HCT116 (cell line): ENCODE measurements at regions not wholly inside any gene's neighbourhood (a gene's known extent, or its start where the extent isn't known, plus 50 kb on each side); places are given as distances from the start of the nearest gene placed in this dataset.

Experiments
- ATAC-seq: fragments of 200-7000 bp; cut with Tn5 transposase; 2 replicates; pipeline ENCODE4 v1.9.1; 2020; ENCODE audit warnings: mild to moderate bottlenecking, moderate library complexity
- BruUV-seq: library from RNA; stranded (reverse); fragments of 400-500 nt; replicated peaks from 2 replicates; lab custom pipeline; 2021; lab: Mats Ljungman, UMichigan
- CTCF ChIA-PET: fragments of 300-600 bp; sonication (Branson Sonifier 250); formaldehyde crosslinking; loops from one replicate; lab custom pipeline; 2021; ENCODE audit warnings: antibody characterized with exemption; lab: Charles Lee
- POLR2A ChIA-PET: fragments of 300-600, 350-600 bp; sonication (Branson Sonifier 250); formaldehyde crosslinking; loops from one replicate; lab custom pipeline; 2021; ENCODE audit warnings: antibody characterized with exemption; lab: Charles Lee
- RAD21 ChIA-PET, 2 experiments: fragments of 300-600 bp; sonication (Branson Sonifier 250); formaldehyde crosslinking; loops; one replicate each; lab custom pipeline; 2023; ENCODE audit warnings: low total read pairs in 2 of 2; ENCODE audit not compliant: uncharacterized antibody in 2 of 2, unreplicated experiment in 2 of 2, low non-redundant PET in 1 of 2; lab: Charles Lee
- DNase-seq: peaks from one replicate; pipeline ENCODE4 v3.0.0-alpha.2; 2010; ENCODE audit warnings: low read depth, low spot score
- H2AFZ ChIP-seq: fragments of 200-600 bp; shearing (Covaris generic), sonication (generic); 2 replicates; pipeline ENCODE4 v1.6.1; 2017; ENCODE audit warnings: low read depth, mixed run types, mixed read lengths, antibody characterized with exemption, low read length; ENCODE audit not compliant: poor library complexity, severe bottlenecking
- H3K27ac ChIP-seq: 2 replicates; pipeline ENCODE4 v1.5.1; 2012; ENCODE audit warnings: low read depth, low read length
- H3K27me3 ChIP-seq: fragments of 200-600 bp; sonication (generic); 2 replicates; pipeline ENCODE4 v1.6.1; 2016; ENCODE audit warnings: mixed run types, low read length, mixed read lengths; ENCODE audit not compliant: insufficient read depth
- H3K36me3 ChIP-seq, 2 experiments: fragments of 200-500 bp in 1 of 2; fragments of 200-600 bp in 1 of 2; sonication (Bioruptor generic) in 1 of 2; sonication (generic) in 1 of 2; 2 replicates each; pipeline versions ENCODE4 v1.5.1 to v1.6.1; 2014 to 2016; ENCODE audit warnings: low read length in 2 of 2, inconsistent platforms in 1 of 2, mixed read lengths in 1 of 2, mixed run types in 1 of 2; ENCODE audit not compliant: insufficient read depth in 2 of 2, control insufficient read depth in 1 of 2
- H3K4me1 ChIP-seq, 2 experiments: fragments of 200-600 bp in 1 of 2; sonication (generic) in 1 of 2; 2 replicates each; pipeline versions ENCODE4 v1.5.1 to v1.6.1; 2012 to 2017; ENCODE audit warnings: low read length in 2 of 2, inconsistent platforms in 1 of 2, mild to moderate bottlenecking in 1 of 2, mixed read lengths in 1 of 2, mixed run types in 1 of 2, moderate library complexity in 1 of 2; ENCODE audit not compliant: insufficient read depth in 2 of 2, control insufficient read depth in 1 of 2
- H3K4me2 ChIP-seq: fragments of 200-600 bp; sonication (generic); 2 replicates; pipeline ENCODE4 v1.6.1; 2017; ENCODE audit warnings: mixed run types, low read length, mixed read lengths
- H3K4me3 ChIP-seq, 2 experiments: fragments of 200-600 bp in 1 of 2; sonication (generic) in 1 of 2; replicated peaks in 1 of 2; 2 replicates each; pipeline ENCODE4 v1.5.1; 2011 to 2016; ENCODE audit warnings: low read length in 2 of 2, control low read depth in 1 of 2, low read depth in 1 of 2, mild to moderate bottlenecking in 1 of 2, mixed read lengths in 1 of 2, mixed run types in 1 of 2
- H3K79me2 ChIP-seq: fragments of 200-600 bp; sonication (generic); 2 replicates; pipeline ENCODE4 v1.6.1; 2017; ENCODE audit warnings: mild to moderate bottlenecking, mixed run types, low read length, moderate library complexity, mixed read lengths; ENCODE audit not compliant: insufficient read depth
- H3K9ac ChIP-seq: fragments of 200-600 bp; sonication (generic); 2 replicates; pipeline ENCODE4 v1.6.1; 2016; ENCODE audit warnings: low read length, mixed read lengths
- H3K9me2 ChIP-seq: fragments of 200-600 bp; sonication (generic), shearing (Covaris generic); 2 replicates; pipeline ENCODE4 v1.6.1; 2017; ENCODE audit warnings: mixed run types, mild to moderate bottlenecking, moderate library complexity; ENCODE audit not compliant: insufficient read depth
- H3K9me3 ChIP-seq, 2 experiments: fragments of 200-500 bp in 1 of 2; fragments of 200-600 bp in 1 of 2; sonication (Bioruptor generic) in 1 of 2; sonication (generic) in 1 of 2; 2 replicates each; pipeline ENCODE4 v1.6.1; 2014 to 2017; ENCODE audit warnings: low read length in 2 of 2, mixed read lengths in 2 of 2, inconsistent platforms in 1 of 2, low read depth in 1 of 2, mild to moderate bottlenecking in 1 of 2, mixed run types in 1 of 2, moderate library complexity in 1 of 2; ENCODE audit not compliant: control insufficient read depth in 1 of 2, insufficient read depth in 1 of 2
- H4K20me1 ChIP-seq: fragments of 200-600 bp; sonication (generic), shearing (Covaris generic); 2 replicates; pipeline ENCODE4 v1.6.1; 2017; ENCODE audit warnings: mixed run types, mild to moderate bottlenecking, moderate library complexity; ENCODE audit not compliant: insufficient read depth
- EGR1 ChIP-seq: IDR thresholded peaks from 2 replicates; pipeline ENCODE4 v1.6.1; 2012; ENCODE audit warnings: low read depth
- EZH2 ChIP-seq: fragments of 200-600 bp; sonication (generic); IDR thresholded peaks from 2 replicates; pipeline ENCODE4 v1.6.1; 2017; ENCODE audit warnings: antibody characterized with exemption, mixed run types
- MAX ChIP-seq: IDR thresholded peaks from 2 replicates; pipeline ENCODE4 v1.6.1; 2012
- POLR2AphosphoS5 ChIP-seq: IDR thresholded peaks from 2 replicates; pipeline ENCODE4 v1.6.1; 2011; ENCODE audit warnings: mild to moderate bottlenecking, low read depth, low read length, moderate library complexity
- RAD21 ChIP-seq: IDR thresholded peaks from 2 replicates; pipeline ENCODE4 v1.6.1; 2012; ENCODE audit warnings: low read depth, mild to moderate bottlenecking
- REST ChIP-seq: IDR thresholded peaks from 2 replicates; pipeline ENCODE4 v1.6.1; 2012; ENCODE audit warnings: low read depth
- SIN3A ChIP-seq: IDR thresholded peaks from 2 replicates; pipeline ENCODE4 v1.6.1; 2012; ENCODE audit warnings: low read depth
- TCF7L2 ChIP-seq: IDR thresholded peaks from 2 replicates; pipeline ENCODE4 v1.7.0; 2011; ENCODE audit warnings: borderline replicate concordance, inconsistent platforms; ENCODE audit not compliant: insufficient read depth, insufficient read length; ENCODE audit errors: extremely low read depth
- ZBTB33 ChIP-seq: IDR thresholded peaks from 2 replicates; pipeline ENCODE4 v1.6.1; 2011; ENCODE audit warnings: mild to moderate bottlenecking, low read length, moderate library complexity; ENCODE audit not compliant: insufficient replicate concordance; ENCODE audit errors: extremely low read depth
- ZFX ChIP-seq: fragments of 450-650 bp; IDR thresholded peaks from 2 replicates; pipeline ENCODE4 v1.6.1; 2017
- intact Hi-C: fragments of 100-400 bp; cut with micrococcal nuclease; formaldehyde crosslinking; loops from 2 replicates; pipeline ENCODE4 v1.10.0; 2022

GRCh38 chr22:27204817-27205216 is 547.4 kb downstream of the MIAT start:
- Histone ChIP-seq H3K27ac (no peak overlapping the region), H2AFZ (no peak overlapping the region)
- CTCF ChIA-PET, result no interaction called here

GRCh38 chr22:27205492-27206373 is 548.3 kb downstream of the MIAT start:
- CTCF ChIA-PET, result no interaction called here
- peaks cover 18 to 22% of the 10 kb centered on the region in 2 experiments for H3K4me1 ChIP-seq
- RAD21 ChIA-PET, result no interaction called here

More at GRCh38 chr22:27204817-27205216, 547.4 kb downstream of the MIAT start:
- no peaks in the 10 kb centered on the region for H3K79me2 ChIP-seq
- no peak overlapping the region for H3K4me3 ChIP-seq
- H3K4me2 ChIP-seq, result no peak overlapping the region
- ChIA-PET POLR2A (no interaction called here), RAD21 (no interaction called here)
- H3K4me1 ChIP-seq, result peaks cover 18 to 22% of the 10 kb centered on the region in 2 experiments
- BruUV-seq, result no TSS peak
- DNase-seq (no peak), ATAC-seq (no peak)
- no peaks in the 10 kb centered on the region for H3K36me3 ChIP-seq
- intact Hi-C loops, result no loop called here
- no peaks in the 10 kb centered on the region for H3K27me3 ChIP-seq
- H3K9ac ChIP-seq, result no peak overlapping the region
- H4K20me1 ChIP-seq, result no peaks in the 10 kb centered on the region
- no peaks in the 10 kb centered on the region for H3K9me2 ChIP-seq
- no peaks in the 10 kb centered on the region for H3K9me3 ChIP-seq
- TF ChIP-seq EGR1, result no peak
- TF ChIP-seq MAX, result no peak
- no peak for TF ChIP-seq POLR2AphosphoS5
- no peak for TF ChIP-seq RAD21
- no peak for TF ChIP-seq TCF7L2
- TF ChIP-seq EZH2, result no peak

More at GRCh38 chr22:27205492-27206373, 548.3 kb downstream of the MIAT start:
- no TSS peak for BruUV-seq
- no peaks in the 10 kb centered on the region for H3K27me3 ChIP-seq
- H2AFZ ChIP-seq, result no peak overlapping the region
- no peak overlapping the region for H3K27ac ChIP-seq
- no peaks in the 10 kb centered on the region for H4K20me1 ChIP-seq
- no peaks in the 10 kb centered on the region for H3K36me3 ChIP-seq
- no peak for ATAC-seq
- H3K9me2 ChIP-seq, result no peaks in the 10 kb centered on the region
- no peak overlapping the region for H3K9ac ChIP-seq
- no peak overlapping the region for H3K4me3 ChIP-seq
- intact Hi-C loops, result no loop called here
- no peak overlapping the region for H3K4me2 ChIP-seq
- DNase-seq, result no peak
- POLR2A ChIA-PET, result no interaction called here
- H3K9me3 ChIP-seq, result no peaks in the 10 kb centered on the region
- H3K79me2 ChIP-seq, result no peaks in the 10 kb centered on the region
- TF ChIP-seq SIN3A (no peak), ZBTB33 (no peak), EZH2 (no peak), ZFX (no peak), REST (no peak), EGR1 (no peak)
